Ishikawa (cell line): ENCODE measurements at regions not wholly inside any gene's neighbourhood (a gene's known extent, or its start where the extent isn't known, plus 50 kb on each side); places are given as distances from the start of the nearest gene placed in this dataset.

ENCODE experiments used
- CEBPB ChIP-seq: IDR thresholded peaks from 2 replicates; pipeline ENCODE4 v1.6.1; 2012
- EP300 ChIP-seq: IDR thresholded peaks from 2 replicates; pipeline ENCODE4 v1.6.1; 2012; ENCODE audit warnings: borderline replicate concordance
- ZBTB7A ChIP-seq: IDR thresholded peaks from 2 replicates; pipeline ENCODE4 v1.6.1; 2012; ENCODE audit warnings: low read depth
- TF ChIP-seq, protein P1 (sequence below): IDR thresholded peaks from 2 replicates; pipeline ENCODE4 v1.6.1; 2012; ENCODE audit warnings: low read depth, mild to moderate bottlenecking
- TF ChIP-seq, protein P2 (sequence below): IDR thresholded peaks from 2 replicates; pipeline ENCODE4 v1.6.1; 2012

DNA sequence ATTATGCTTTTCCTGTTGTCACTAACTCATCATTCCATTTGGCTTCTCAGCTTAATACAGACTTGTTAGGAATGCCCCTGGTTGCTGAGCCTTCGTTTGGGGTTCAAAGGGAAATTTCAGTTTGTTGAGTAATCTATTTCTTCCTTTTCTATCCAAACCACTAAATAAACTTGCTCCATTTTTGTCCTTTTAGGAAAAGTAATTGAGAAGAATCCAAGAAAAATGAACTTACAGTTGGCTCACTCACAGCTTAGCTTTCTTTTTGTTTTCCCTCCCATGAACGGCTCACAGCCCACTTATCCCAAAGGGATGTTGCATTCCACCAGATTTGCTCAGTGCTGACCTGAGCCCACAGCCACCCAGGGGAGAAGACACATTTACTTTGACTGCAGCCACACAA lies 73.9 kb downstream of the SOX11 start:
- TF ChIP-seq, protein P1, sequence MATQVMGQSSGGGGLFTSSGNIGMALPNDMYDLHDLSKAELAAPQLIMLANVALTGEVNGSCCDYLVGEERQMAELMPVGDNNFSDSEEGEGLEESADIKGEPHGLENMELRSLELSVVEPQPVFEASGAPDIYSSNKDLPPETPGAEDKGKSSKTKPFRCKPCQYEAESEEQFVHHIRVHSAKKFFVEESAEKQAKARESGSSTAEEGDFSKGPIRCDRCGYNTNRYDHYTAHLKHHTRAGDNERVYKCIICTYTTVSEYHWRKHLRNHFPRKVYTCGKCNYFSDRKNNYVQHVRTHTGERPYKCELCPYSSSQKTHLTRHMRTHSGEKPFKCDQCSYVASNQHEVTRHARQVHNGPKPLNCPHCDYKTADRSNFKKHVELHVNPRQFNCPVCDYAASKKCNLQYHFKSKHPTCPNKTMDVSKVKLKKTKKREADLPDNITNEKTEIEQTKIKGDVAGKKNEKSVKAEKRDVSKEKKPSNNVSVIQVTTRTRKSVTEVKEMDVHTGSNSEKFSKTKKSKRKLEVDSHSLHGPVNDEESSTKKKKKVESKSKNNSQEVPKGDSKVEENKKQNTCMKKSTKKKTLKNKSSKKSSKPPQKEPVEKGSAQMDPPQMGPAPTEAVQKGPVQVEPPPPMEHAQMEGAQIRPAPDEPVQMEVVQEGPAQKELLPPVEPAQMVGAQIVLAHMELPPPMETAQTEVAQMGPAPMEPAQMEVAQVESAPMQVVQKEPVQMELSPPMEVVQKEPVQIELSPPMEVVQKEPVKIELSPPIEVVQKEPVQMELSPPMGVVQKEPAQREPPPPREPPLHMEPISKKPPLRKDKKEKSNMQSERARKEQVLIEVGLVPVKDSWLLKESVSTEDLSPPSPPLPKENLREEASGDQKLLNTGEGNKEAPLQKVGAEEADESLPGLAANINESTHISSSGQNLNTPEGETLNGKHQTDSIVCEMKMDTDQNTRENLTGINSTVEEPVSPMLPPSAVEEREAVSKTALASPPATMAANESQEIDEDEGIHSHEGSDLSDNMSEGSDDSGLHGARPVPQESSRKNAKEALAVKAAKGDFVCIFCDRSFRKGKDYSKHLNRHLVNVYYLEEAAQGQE = no peak
- TF ChIP-seq CEBPB = no peak
- no peak for TF ChIP-seq ZBTB7A
- TF ChIP-seq, protein P2, sequence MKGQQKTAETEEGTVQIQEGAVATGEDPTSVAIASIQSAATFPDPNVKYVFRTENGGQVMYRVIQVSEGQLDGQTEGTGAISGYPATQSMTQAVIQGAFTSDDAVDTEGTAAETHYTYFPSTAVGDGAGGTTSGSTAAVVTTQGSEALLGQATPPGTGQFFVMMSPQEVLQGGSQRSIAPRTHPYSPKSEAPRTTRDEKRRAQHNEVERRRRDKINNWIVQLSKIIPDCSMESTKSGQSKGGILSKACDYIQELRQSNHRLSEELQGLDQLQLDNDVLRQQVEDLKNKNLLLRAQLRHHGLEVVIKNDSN = no peak
- TF ChIP-seq EP300 = no peak
